CD8-positive, alpha-beta memory T cell (primary cell): ENCODE measurements at regions not wholly inside any gene's neighbourhood (a gene's known extent, or its start where the extent isn't known, plus 50 kb on each side); places are given as distances from the start of the nearest gene placed in this dataset.

Source experiments
- CTCF ChIA-PET: fragments of 350-600 bp; sonication (Branson Sonifier 250); formaldehyde crosslinking; loops from one replicate; lab custom pipeline; 2021; ENCODE audit warnings: antibody characterized with exemption; lab: Charles Lee
- POLR2A ChIA-PET: fragments of 350-600 bp; sonication (Branson Sonifier 250); formaldehyde crosslinking; loops from one replicate; lab custom pipeline; 2021; ENCODE audit warnings: antibody characterized with exemption; lab: Charles Lee
- DNase-seq, 5 donors: peaks; one replicate each; pipeline versions ENCODE4 v3.0.0 to v3.0.0-alpha.2; 2020 to 2022; ENCODE audit warnings: mixed read lengths in 1 of 5
- H3K27ac ChIP-seq: one replicate; pipeline ENCODE4 v1.7.0; 2013; ENCODE audit warnings: low read depth, mild to moderate bottlenecking, low read length, moderate library complexity
- H3K27me3 ChIP-seq: 2 replicates; pipeline ENCODE4 v1.7.0; 2013; ENCODE audit warnings: low read length, mild to moderate bottlenecking; ENCODE audit not compliant: insufficient read depth, poor library complexity, severe bottlenecking
- H3K36me3 ChIP-seq: 2 replicates; pipeline ENCODE4 v1.7.0; 2013; ENCODE audit warnings: mild to moderate bottlenecking, low read length, moderate library complexity; ENCODE audit not compliant: insufficient read depth
- H3K4me1 ChIP-seq: 2 replicates; pipeline ENCODE4 v1.7.0; 2013; ENCODE audit warnings: mild to moderate bottlenecking, low read length, moderate library complexity; ENCODE audit not compliant: insufficient read depth
- H3K4me3 ChIP-seq: 2 replicates; pipeline ENCODE4 v1.7.0; 2013; ENCODE audit warnings: mild to moderate bottlenecking, low read length
- H3K9me3 ChIP-seq: 2 replicates; pipeline ENCODE4 v1.7.0; 2013; ENCODE audit warnings: mild to moderate bottlenecking, low read length
- H3K27ac Mint-ChIP-seq, 8 donors: one replicate each; pipeline ENCODE4 v1.8.0; 2020 to 2021; ENCODE audit warnings: mixed read lengths in 8 of 8, mild to moderate bottlenecking in 6 of 8, inconsistent platforms in 3 of 8, moderate library complexity in 3 of 8
- H3K27me3 Mint-ChIP-seq, 2 donors: one replicate each; pipeline ENCODE4 v1.8.0; 2020 to 2021; ENCODE audit warnings: mixed read lengths in 2 of 2, mild to moderate bottlenecking in 1 of 2, moderate library complexity in 1 of 2
- H3K36me3 Mint-ChIP-seq, 3 donors: one replicate each; pipeline ENCODE4 v1.8.0; 2020 to 2021; ENCODE audit warnings: mixed read lengths in 3 of 3, inconsistent platforms in 1 of 3, mild to moderate bottlenecking in 1 of 3
- H3K4me1 Mint-ChIP-seq, 3 donors: one replicate each; pipeline ENCODE4 v1.8.0; 2020 to 2021; ENCODE audit warnings: mixed read lengths in 3 of 3, inconsistent platforms in 1 of 3, mild to moderate bottlenecking in 1 of 3
- H3K4me3 Mint-ChIP-seq, 7 donors: one replicate each; pipeline ENCODE4 v1.8.0; 2020 to 2021; ENCODE audit warnings: mixed read lengths in 7 of 7, mild to moderate bottlenecking in 6 of 7, moderate library complexity in 4 of 7, inconsistent platforms in 2 of 7
- H3K9me3 Mint-ChIP-seq, 5 donors: one replicate each; pipeline ENCODE4 v1.8.0; 2020 to 2022; ENCODE audit warnings: mixed read lengths in 5 of 5, mild to moderate bottlenecking in 3 of 5, moderate library complexity in 2 of 5, inconsistent platforms in 1 of 5

DNA sequence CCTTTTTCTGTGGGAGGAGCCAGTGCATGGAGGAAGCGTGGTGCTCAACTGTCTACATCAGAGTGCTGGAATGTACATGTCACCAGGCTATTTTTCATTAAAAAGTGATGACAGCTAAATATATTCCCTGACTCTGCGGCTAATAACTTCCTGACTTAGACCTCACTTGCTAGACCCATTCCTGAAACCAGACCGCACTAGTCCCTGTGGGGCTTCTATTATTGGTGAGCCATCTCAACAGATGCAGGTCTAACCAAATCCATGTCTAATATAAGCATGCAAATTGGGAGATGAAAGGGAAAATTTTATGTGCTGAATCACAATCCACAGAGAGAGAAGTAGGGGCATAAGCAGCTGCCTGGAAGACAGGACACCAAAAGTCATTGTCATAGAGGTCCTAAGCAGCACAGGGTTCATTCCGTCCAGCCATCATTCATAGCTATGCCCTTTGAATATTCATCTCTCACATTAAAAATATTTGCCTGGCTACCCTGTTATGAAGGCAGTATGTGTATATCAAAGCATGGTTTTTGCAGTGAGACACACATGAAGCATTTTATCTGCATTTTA, 110.9 kb upstream of the BLID start:
- H3K27ac ChIP-seq: no peak overlapping the region
- DNase-seq: no peak
- peaks cover 0 to 2% (median 0%) of the 10 kb centered on the region in 5 donors for H3K9me3 Mint-ChIP-seq
- no peaks in the 10 kb centered on the region for H3K4me1 Mint-ChIP-seq
- H3K27me3 ChIP-seq: no peaks in the 10 kb centered on the region
- H3K4me3 Mint-ChIP-seq: no peak overlapping the region
- no peaks in the 10 kb centered on the region for H3K9me3 ChIP-seq
- no peaks in the 10 kb centered on the region for H3K36me3 ChIP-seq
- H3K27ac Mint-ChIP-seq: no peak overlapping the region
- peaks cover 3 to 12% of the 10 kb centered on the region in 2 donors for H3K27me3 Mint-ChIP-seq
- no peak overlapping the region for H3K4me3 ChIP-seq
- ChIA-PET CTCF (no interaction called here), POLR2A (no interaction called here)
- no peaks in the 10 kb centered on the region for H3K36me3 Mint-ChIP-seq
- no peaks in the 10 kb centered on the region for H3K4me1 ChIP-seq

DNA sequence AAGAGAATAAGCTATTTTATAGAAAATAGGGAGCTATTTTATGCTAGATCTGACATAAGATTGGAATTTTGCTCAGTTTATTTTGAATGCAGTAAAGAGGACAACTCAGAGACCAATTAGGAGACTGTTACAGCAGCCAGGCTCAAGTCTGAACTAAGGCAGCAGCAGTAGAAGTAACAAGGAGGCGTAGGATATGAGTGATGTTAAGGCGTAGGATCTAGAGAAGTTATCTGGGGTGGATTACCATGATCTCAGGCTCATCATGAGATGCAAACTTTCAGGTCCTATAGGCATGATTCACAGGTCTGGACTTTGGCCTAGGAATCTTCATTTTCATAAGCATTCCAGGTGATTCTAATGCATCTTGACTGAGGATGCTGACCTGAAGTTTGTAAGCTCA, 108.9 kb upstream of the BLID start:
- POLR2A ChIA-PET: no interaction called here
- H3K27me3 Mint-ChIP-seq: peaks cover 5 to 12% of the 10 kb centered on the region in 2 donors

DNA sequence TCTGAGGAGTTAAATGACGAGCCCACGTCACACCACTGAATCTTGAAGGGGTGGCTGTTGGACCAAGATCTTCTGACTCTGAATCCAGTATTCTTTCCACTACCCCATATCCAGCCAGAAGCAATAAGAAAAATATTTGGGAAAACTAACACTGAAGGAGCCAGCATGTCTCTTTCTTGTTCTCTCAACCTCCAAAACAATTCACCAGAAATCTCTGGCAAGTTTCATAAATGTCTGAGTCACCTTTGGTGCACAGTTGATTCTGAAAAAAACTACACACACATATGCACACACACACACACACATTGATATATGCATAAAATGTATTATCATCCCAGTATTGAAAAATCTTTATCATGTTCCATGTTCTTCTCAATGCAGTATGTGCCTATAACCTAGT, 104.3 kb upstream of the BLID start:
- Mint-ChIP-seq H3K4me3 (no peak overlapping the region), H3K27ac (no peak overlapping the region), H3K27me3 (peaks cover 0 to 5% of the 10 kb centered on the region in 2 donors), H3K9me3 (no peaks in the 10 kb centered on the region), H3K4me1 (no peaks in the 10 kb centered on the region), H3K36me3 (no peaks in the 10 kb centered on the region)
- Histone ChIP-seq H3K4me1 (no peaks in the 10 kb centered on the region), H3K36me3 (no peaks in the 10 kb centered on the region), H3K27ac (no peak overlapping the region), H3K4me3 (no peak overlapping the region), H3K27me3 (no peaks in the 10 kb centered on the region), H3K9me3 (no peaks in the 10 kb centered on the region)
- POLR2A ChIA-PET: no interaction called here
- CTCF ChIA-PET: no interaction called here
- DNase-seq: no peak

More for the DNA sequence above, 108.9 kb upstream of the BLID start:
- peaks cover 0 to 2% (median 0%) of the 10 kb centered on the region in 5 donors for H3K9me3 Mint-ChIP-seq
- Histone ChIP-seq H3K4me3 (no peak overlapping the region), H3K27ac (no peak overlapping the region), H3K36me3 (no peaks in the 10 kb centered on the region), H3K4me1 (no peaks in the 10 kb centered on the region), H3K9me3 (no peaks in the 10 kb centered on the region), H3K27me3 (no peaks in the 10 kb centered on the region)
- no peak overlapping the region for H3K27ac Mint-ChIP-seq
- H3K4me1 Mint-ChIP-seq: no peaks in the 10 kb centered on the region
- no peak overlapping the region for H3K4me3 Mint-ChIP-seq
- H3K36me3 Mint-ChIP-seq: no peaks in the 10 kb centered on the region
- DNase-seq: no peak
- CTCF ChIA-PET: no interaction called here

DNA sequence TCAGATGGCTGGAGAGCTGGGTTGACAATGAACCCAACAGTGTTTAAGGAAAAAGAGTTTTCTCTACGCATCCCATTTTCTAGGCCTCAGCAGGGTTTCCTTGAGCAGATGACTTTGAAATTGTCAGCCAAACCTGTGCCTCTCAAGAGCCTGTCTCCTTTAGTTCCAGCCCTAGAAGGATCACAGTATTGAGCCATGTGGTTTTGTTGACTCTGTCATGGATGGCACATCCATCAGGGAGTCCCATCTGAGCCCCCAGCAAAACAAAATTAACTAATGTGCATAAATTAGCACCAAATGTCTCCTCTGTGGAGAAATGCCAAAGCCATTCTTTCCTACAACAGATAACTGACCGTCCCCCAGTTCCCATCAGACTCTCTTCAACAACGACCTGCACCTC, 103.8 kb upstream of the BLID start:
- no peak for DNase-seq
- H3K4me1 ChIP-seq: no peaks in the 10 kb centered on the region
- no peaks in the 10 kb centered on the region for H3K27me3 ChIP-seq
- H3K27ac ChIP-seq: no peak overlapping the region
- ChIA-PET POLR2A (no interaction called here), CTCF (no interaction called here)
- no peaks in the 10 kb centered on the region for H3K36me3 ChIP-seq
- no peak overlapping the region for H3K27ac Mint-ChIP-seq
- no peak overlapping the region for H3K4me3 ChIP-seq
- H3K36me3 Mint-ChIP-seq: no peaks in the 10 kb centered on the region
- no peaks in the 10 kb centered on the region for H3K4me1 Mint-ChIP-seq
- H3K4me3 Mint-ChIP-seq: no peak overlapping the region
- H3K27me3 Mint-ChIP-seq: peaks cover 0 to 6% of the 10 kb centered on the region in 2 donors
- no peaks in the 10 kb centered on the region for H3K9me3 Mint-ChIP-seq
- no peaks in the 10 kb centered on the region for H3K9me3 ChIP-seq

DNA sequence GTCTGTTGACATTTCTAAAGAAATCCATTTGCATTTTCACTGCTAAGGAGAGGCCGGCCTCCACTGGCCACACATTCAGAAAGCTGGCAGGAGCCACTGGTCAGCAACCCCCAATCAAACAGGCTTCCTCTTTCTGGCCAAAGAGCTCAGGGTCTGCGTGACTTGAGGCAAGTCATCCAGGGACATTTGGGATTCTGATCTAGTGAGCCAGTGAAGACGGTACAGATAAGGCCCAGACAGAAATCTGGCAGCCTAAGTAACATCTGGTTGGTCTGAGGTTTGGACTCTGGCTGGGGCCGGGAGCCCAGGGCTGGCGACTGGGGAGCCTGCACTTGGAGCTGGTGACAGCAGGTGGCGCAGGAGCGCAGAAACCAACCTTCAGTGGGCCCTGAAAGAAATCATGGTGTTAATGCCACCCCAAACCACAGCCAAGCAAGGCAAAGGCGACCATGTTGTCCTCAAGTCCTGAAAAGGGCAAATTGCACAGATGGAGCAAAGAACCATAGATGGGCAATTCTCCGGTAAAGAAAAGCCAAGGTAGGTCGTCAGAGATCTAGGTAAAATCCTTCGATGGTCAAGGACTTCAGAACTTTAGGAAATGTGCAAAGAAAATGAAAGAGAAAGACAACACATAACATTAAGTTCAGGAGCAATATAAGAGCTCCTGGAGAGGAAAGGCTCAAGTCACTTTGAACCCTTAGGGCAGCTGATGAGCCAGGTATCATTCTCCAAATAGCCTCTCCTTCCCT, 99.4 kb upstream of the BLID start:
- Histone ChIP-seq H3K27ac (no peak overlapping the region), H3K9me3 (no peaks in the 10 kb centered on the region), H3K36me3 (no peaks in the 10 kb centered on the region), H3K27me3 (no peaks in the 10 kb centered on the region), H3K4me3 (no peak overlapping the region), H3K4me1 (no peaks in the 10 kb centered on the region)
- Mint-ChIP-seq H3K27ac (no peak overlapping the region), H3K27me3 (peaks cover 0 to 5% of the 10 kb centered on the region in 2 donors), H3K4me1 (no peaks in the 10 kb centered on the region), H3K4me3 (no peak overlapping the region), H3K36me3 (no peaks in the 10 kb centered on the region), H3K9me3 (no peaks in the 10 kb centered on the region)
- no peak for DNase-seq
- CTCF ChIA-PET: no interaction called here
- POLR2A ChIA-PET: no interaction called here

DNA sequence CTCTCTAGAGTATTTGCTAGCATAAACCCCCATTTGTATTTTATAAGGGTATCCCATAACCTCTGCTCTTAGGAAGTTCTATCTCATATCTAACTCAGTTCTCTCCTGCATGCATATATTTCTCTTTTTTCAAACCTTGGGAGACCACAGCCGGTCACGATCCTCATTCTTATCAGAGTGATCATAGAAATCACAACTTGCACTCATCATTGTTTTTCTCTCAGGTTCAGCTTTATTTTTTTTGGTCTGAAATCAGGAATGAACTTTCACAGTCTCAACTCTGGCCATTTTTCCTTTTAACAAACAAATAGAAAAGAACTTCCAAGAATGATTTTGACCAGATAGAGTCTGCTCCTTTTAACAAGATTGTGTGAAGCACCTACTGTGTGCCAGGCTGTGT, 98.6 kb upstream of the BLID start:
- DNase-seq: no peak
- H3K36me3 ChIP-seq: no peaks in the 10 kb centered on the region
- no peaks in the 10 kb centered on the region for H3K4me1 Mint-ChIP-seq
- no peak overlapping the region for H3K4me3 ChIP-seq
- no peaks in the 10 kb centered on the region for H3K4me1 ChIP-seq
- peaks cover 0 to 3% of the 10 kb centered on the region in 2 donors for H3K27me3 Mint-ChIP-seq
- H3K9me3 Mint-ChIP-seq: no peaks in the 10 kb centered on the region
- ChIA-PET CTCF (no interaction called here), POLR2A (no interaction called here)
- H3K4me3 Mint-ChIP-seq: no peak overlapping the region
- no peaks in the 10 kb centered on the region for H3K9me3 ChIP-seq
- H3K27ac ChIP-seq: no peak overlapping the region
- no peaks in the 10 kb centered on the region for H3K36me3 Mint-ChIP-seq
- no peaks in the 10 kb centered on the region for H3K27me3 ChIP-seq
- no peak overlapping the region for H3K27ac Mint-ChIP-seq

DNA sequence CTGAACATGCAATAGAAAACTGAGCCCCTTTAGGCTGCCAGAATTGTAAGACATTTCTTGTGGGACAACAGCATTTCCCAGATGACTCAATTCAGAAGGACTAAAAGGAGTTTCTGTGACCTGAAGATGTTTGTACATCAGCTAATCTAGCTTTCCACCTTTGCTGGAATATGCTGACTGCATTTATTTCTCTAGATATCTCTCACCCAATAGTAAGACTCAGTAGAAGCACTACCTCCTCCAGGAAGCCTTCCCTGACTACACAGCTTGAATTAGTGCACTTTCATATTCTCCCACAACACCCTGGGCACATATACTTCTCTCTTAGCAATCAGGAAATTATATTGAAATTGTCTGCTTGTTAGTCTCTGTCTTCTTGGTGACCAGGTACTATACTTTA, 98.1 kb upstream of the BLID start:
- DNase-seq: no peak
- Mint-ChIP-seq H3K27me3 (peaks cover 0 to 3% of the 10 kb centered on the region in 2 donors), H3K4me1 (no peaks in the 10 kb centered on the region), H3K27ac (no peak overlapping the region), H3K4me3 (no peak overlapping the region), H3K9me3 (no peaks in the 10 kb centered on the region), H3K36me3 (no peaks in the 10 kb centered on the region)
- Histone ChIP-seq H3K27ac (no peak overlapping the region), H3K4me1 (no peaks in the 10 kb centered on the region), H3K27me3 (no peaks in the 10 kb centered on the region), H3K9me3 (no peaks in the 10 kb centered on the region), H3K4me3 (no peak overlapping the region), H3K36me3 (no peaks in the 10 kb centered on the region)
- ChIA-PET POLR2A (no interaction called here), CTCF (no interaction called here)

DNA sequence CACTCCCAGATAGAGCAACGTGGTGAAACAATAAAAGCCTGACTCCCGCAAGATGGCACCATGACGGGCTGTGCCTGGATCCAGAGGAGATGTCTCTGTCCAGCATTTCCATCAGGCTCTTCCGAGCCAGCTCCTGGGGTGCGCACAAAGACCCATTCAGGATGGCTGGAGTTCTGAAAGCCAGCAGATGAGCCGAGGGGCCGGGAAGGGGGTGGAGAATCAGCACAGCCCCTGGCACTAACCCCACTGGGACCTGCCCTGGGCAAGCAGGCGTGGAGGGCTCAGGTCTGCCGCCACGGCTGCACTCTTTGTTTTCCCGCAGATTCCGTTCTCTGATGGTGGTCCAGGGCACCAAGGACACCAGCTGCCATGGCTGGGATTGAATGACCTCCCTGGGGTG, 97.2 kb upstream of the BLID start:
- Mint-ChIP-seq H3K9me3 (no peaks in the 10 kb centered on the region), H3K27me3 (peaks cover 0 to 5% of the 10 kb centered on the region in 2 donors), H3K4me3 (no peak overlapping the region), H3K27ac (no peak overlapping the region), H3K36me3 (no peaks in the 10 kb centered on the region), H3K4me1 (no peaks in the 10 kb centered on the region)
- CTCF ChIA-PET: no interaction called here
- DNase-seq: no peak
- no peaks in the 10 kb centered on the region for H3K9me3 ChIP-seq
- H3K27ac ChIP-seq: no peak overlapping the region
- H3K27me3 ChIP-seq: no peaks in the 10 kb centered on the region
- H3K36me3 ChIP-seq: no peaks in the 10 kb centered on the region
- no peaks in the 10 kb centered on the region for H3K4me1 ChIP-seq
- POLR2A ChIA-PET: no interaction called here
- no peak overlapping the region for H3K4me3 ChIP-seq
